ENCODE measurements at regions not wholly inside any gene's neighbourhood (a gene's known extent, or its start where the extent isn't known, plus 50 kb on each side); places are given as distances from the start of the nearest gene placed in this dataset.
"Not testable (repeated sequence)": the region's sequence is repeated elsewhere in the genome, so short reads cannot be mapped to it uniquely, and the experiment has no call there.

GRCh38 chr11:101262258-101262657, 132.6 kb upstream of the PGR start:
- H3K9ac ChIP-seq (ENCODE audit: low read depth, low read length, poor library complexity), result no peak overlapping the region
- H2BK15ac ChIP-seq (ENCODE audit: low read length), result no peak overlapping the region
- H2BK12ac ChIP-seq (ENCODE audit: low read length), result no peak overlapping the region
- no peaks in the 10 kb centered on the region for H3K9me3 ChIP-seq (replicated peaks in 1 of 2; ENCODE audit: control insufficient read depth in 2 of 2, insufficient read depth in 1 of 2, low read depth in 1 of 2, low read length in 2 of 2)
- no peak overlapping the region for H3K18ac ChIP-seq (ENCODE audit: low read length)
- no peaks in the 10 kb centered on the region for H3K27me3 ChIP-seq (ENCODE audit: control insufficient read depth in 3 of 3, insufficient read depth in 3 of 3, low read depth in 1 of 3, low read length in 3 of 3)
- H3K27ac ChIP-seq (replicated peaks; ENCODE audit: low read length), result no peak overlapping the region
- no peak overlapping the region for H3K14ac ChIP-seq (ENCODE audit: low read length)
- H2BK120ac ChIP-seq (ENCODE audit: low read depth, low read length), result no peak overlapping the region
- H4K91ac ChIP-seq (ENCODE audit: low read depth, low read length, poor library complexity), result no peak overlapping the region
- no peak overlapping the region for H2AK5ac ChIP-seq (ENCODE audit: low read depth, low read length)
- no CpG with 5 or more reads among the region's 1 CpG for WGBS, 2 donors (ENCODE audit: extremely low coverage in 2 of 2, insufficient read length in 2 of 2, insufficient replicate concordance in 1 of 2)
- no peaks in the 10 kb centered on the region for H3K79me1 ChIP-seq (ENCODE audit: low read depth, low read length)
- no peak for DNase-seq (ENCODE audit: low spot score)
- H3K4me3 ChIP-seq (ENCODE audit: low read length in 2 of 2), result no peak overlapping the region
- H3K36me3 ChIP-seq (replicated peaks in 1 of 2; ENCODE audit: control insufficient read depth in 2 of 2, insufficient read depth in 2 of 2, low read length in 2 of 2), result no peaks in the 10 kb centered on the region
- H3K4me1 ChIP-seq (ENCODE audit: control insufficient read depth in 2 of 2, insufficient read depth in 1 of 2, low read depth in 1 of 2, low read length in 2 of 2), result no peaks in the 10 kb centered on the region
- no peak overlapping the region for H4K8ac ChIP-seq (ENCODE audit: low read depth, low read length)
- H2AFZ ChIP-seq (ENCODE audit: low read length), result no peak overlapping the region
- no peak overlapping the region for H2BK5ac ChIP-seq (ENCODE audit: low read length)
- no peak overlapping the region for H3K4ac ChIP-seq (ENCODE audit: low read length)
- H3K4me2 ChIP-seq (ENCODE audit: insufficient read depth, low read length, poor library complexity, severe bottlenecking), result no peak overlapping the region
- H3K23ac ChIP-seq (ENCODE audit: low read depth, low read length, poor library complexity), result no peak overlapping the region

DNA sequence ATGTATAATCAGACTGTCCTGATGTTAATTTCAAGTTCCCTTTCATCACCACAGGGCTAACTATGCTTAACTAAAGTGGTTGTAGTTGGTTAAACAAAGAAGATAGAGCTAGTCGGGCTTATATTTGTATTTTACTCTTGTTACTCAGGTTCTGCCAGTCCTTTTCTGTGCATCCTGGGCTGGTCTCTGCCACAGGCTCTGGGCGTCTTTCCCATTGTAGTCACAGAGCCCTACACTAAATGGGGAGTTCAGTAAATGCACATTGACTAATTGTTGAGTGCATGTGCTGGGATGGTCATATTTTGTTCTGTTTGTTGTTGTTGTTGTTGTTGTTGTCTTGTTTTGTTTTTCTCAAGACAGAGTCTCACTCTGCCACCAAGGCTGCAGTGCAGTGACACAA, 125.4 kb upstream of the PGR start:
- H2BK15ac ChIP-seq (ENCODE audit: low read length), result no peak overlapping the region
- no peak overlapping the region for H4K91ac ChIP-seq (ENCODE audit: low read depth, low read length, poor library complexity)
- H3K4me2 ChIP-seq (ENCODE audit: insufficient read depth, low read length, poor library complexity, severe bottlenecking), result no peak overlapping the region
- no peak overlapping the region for H4K8ac ChIP-seq (ENCODE audit: low read depth, low read length)
- WGBS, 2 donors (ENCODE audit: extremely low coverage in 2 of 2, insufficient read length in 2 of 2, insufficient replicate concordance in 1 of 2), result no CpG with 5 or more reads among the region's 2 CpGs
- no peak overlapping the region for H3K4ac ChIP-seq (ENCODE audit: low read length)
- no peaks in the 10 kb centered on the region for H3K4me1 ChIP-seq (ENCODE audit: control insufficient read depth in 2 of 2, insufficient read depth in 1 of 2, low read depth in 1 of 2, low read length in 2 of 2)
- H3K27ac ChIP-seq (replicated peaks; ENCODE audit: low read length), result no peak overlapping the region
- no peak overlapping the region for H2BK5ac ChIP-seq (ENCODE audit: low read length)
- no peak overlapping the region for H3K23ac ChIP-seq (ENCODE audit: low read depth, low read length, poor library complexity)
- no peaks in the 10 kb centered on the region for H3K27me3 ChIP-seq (ENCODE audit: control insufficient read depth in 3 of 3, insufficient read depth in 3 of 3, low read depth in 1 of 3, low read length in 3 of 3)
- no peak overlapping the region for H2BK12ac ChIP-seq (ENCODE audit: low read length)
- no peak overlapping the region for H3K4me3 ChIP-seq (ENCODE audit: low read length in 2 of 2)
- H3K14ac ChIP-seq (ENCODE audit: low read length), result no peak overlapping the region
- no peak overlapping the region for H2AK5ac ChIP-seq (ENCODE audit: low read depth, low read length)
- H3K18ac ChIP-seq (ENCODE audit: low read length), result no peak overlapping the region
- H3K9ac ChIP-seq (ENCODE audit: low read depth, low read length, poor library complexity), result no peak overlapping the region
- H2BK120ac ChIP-seq (ENCODE audit: low read depth, low read length), result no peak overlapping the region
- no peaks in the 10 kb centered on the region for H3K79me1 ChIP-seq (ENCODE audit: low read depth, low read length)
- no peak for DNase-seq (ENCODE audit: low spot score)
- H2AFZ ChIP-seq (ENCODE audit: low read length), result no peak overlapping the region
- H3K9me3 ChIP-seq (replicated peaks in 1 of 2; ENCODE audit: control insufficient read depth in 2 of 2, insufficient read depth in 1 of 2, low read depth in 1 of 2, low read length in 2 of 2), result no peaks in the 10 kb centered on the region
- H3K36me3 ChIP-seq (replicated peaks in 1 of 2; ENCODE audit: control insufficient read depth in 2 of 2, insufficient read depth in 2 of 2, low read length in 2 of 2), result no peaks in the 10 kb centered on the region

DNA sequence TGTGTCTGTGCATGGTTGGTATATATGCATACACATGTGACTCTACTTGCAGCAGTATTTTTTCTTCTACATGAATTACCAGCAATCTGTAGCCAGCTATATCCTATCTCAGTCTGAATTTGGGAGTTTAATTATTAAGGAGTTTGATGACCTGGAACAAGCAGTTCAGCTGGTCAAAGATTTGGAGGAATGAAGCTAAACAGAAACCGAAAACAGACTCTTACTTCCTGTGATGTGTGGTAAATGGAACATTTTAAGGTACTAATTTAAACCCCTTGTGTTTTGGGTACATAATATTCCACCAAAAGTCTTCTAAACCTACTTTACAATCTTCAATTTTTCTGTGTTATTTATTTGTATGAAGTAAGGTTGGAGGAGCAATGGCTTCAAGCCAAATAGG, 124.4 kb upstream of the PGR start:
- Histone ChIP-seq H3K18ac (ENCODE audit: low read length) (no peak overlapping the region), H3K4me1 (ENCODE audit: control insufficient read depth in 2 of 2, insufficient read depth in 1 of 2, low read depth in 1 of 2, low read length in 2 of 2) (no peaks in the 10 kb centered on the region), H2BK5ac (ENCODE audit: low read length) (no peak overlapping the region), H3K9me3 (replicated peaks in 1 of 2; ENCODE audit: control insufficient read depth in 2 of 2, insufficient read depth in 1 of 2, low read depth in 1 of 2, low read length in 2 of 2) (no peaks in the 10 kb centered on the region), H4K8ac (ENCODE audit: low read depth, low read length) (no peak overlapping the region), H2BK120ac (ENCODE audit: low read depth, low read length) (no peak overlapping the region), H3K79me1 (ENCODE audit: low read depth, low read length) (no peaks in the 10 kb centered on the region), H3K27ac (replicated peaks; ENCODE audit: low read length) (no peak overlapping the region), H2AK5ac (ENCODE audit: low read depth, low read length) (no peak overlapping the region), H3K27me3 (ENCODE audit: control insufficient read depth in 3 of 3, insufficient read depth in 3 of 3, low read depth in 1 of 3, low read length in 3 of 3) (no peaks in the 10 kb centered on the region), H2AFZ (ENCODE audit: low read length) (no peak overlapping the region), H2BK12ac (ENCODE audit: low read length) (no peak overlapping the region), H3K4me2 (ENCODE audit: insufficient read depth, low read length, poor library complexity, severe bottlenecking) (no peak overlapping the region), H4K91ac (ENCODE audit: low read depth, low read length, poor library complexity) (no peak overlapping the region), H3K4me3 (ENCODE audit: low read length in 2 of 2) (no peak overlapping the region), H3K14ac (ENCODE audit: low read length) (no peak overlapping the region), H3K23ac (ENCODE audit: low read depth, low read length, poor library complexity) (no peak overlapping the region), H3K9ac (ENCODE audit: low read depth, low read length, poor library complexity) (no peak overlapping the region), H2BK15ac (ENCODE audit: low read length) (no peak overlapping the region), H3K4ac (ENCODE audit: low read length) (no peak overlapping the region), H3K36me3 (replicated peaks in 1 of 2; ENCODE audit: control insufficient read depth in 2 of 2, insufficient read depth in 2 of 2, low read length in 2 of 2) (no peaks in the 10 kb centered on the region)
- WGBS, 2 donors (ENCODE audit: extremely low coverage in 2 of 2, insufficient read length in 2 of 2, insufficient replicate concordance in 1 of 2), result no CpG with 5 or more reads among the region's 1 CpG
- no peak for DNase-seq (ENCODE audit: low spot score)

DNA sequence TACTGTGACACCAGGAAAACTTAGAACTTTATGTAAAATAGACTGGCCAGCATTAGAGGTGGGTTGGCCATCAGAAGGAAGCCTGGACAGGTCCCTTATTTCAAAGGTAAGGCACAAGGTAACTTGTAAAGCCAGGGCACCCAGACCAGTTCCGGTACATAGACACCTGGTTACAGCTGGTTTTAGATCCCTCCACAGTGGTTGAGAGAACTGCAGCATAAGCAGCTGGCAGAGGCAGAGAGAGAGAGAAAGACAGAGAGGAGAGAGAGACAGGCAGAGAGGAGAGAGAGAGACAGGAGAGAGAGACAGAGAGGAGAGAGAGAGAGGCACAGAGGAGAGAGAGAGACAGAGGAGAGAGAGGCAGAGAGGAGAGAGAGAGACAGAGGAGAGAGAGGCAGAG, 116.0 kb upstream of the PGR start:
- not testable (repeated sequence) for H2BK15ac ChIP-seq (ENCODE audit: low read length); H3K4me3 ChIP-seq (ENCODE audit: low read length in 2 of 2); H3K4ac ChIP-seq (ENCODE audit: low read length); H2BK5ac ChIP-seq (ENCODE audit: low read length); H3K23ac ChIP-seq (ENCODE audit: low read depth, low read length, poor library complexity); H3K4me1 ChIP-seq (ENCODE audit: control insufficient read depth in 2 of 2, insufficient read depth in 1 of 2, low read depth in 1 of 2, low read length in 2 of 2); H3K27ac ChIP-seq (replicated peaks; ENCODE audit: low read length); H3K9me3 ChIP-seq (replicated peaks in 1 of 2; ENCODE audit: control insufficient read depth in 2 of 2, insufficient read depth in 1 of 2, low read depth in 1 of 2, low read length in 2 of 2); H2AFZ ChIP-seq (ENCODE audit: low read length); H3K14ac ChIP-seq (ENCODE audit: low read length); H2AK5ac ChIP-seq (ENCODE audit: low read depth, low read length); H4K8ac ChIP-seq (ENCODE audit: low read depth, low read length); H2BK120ac ChIP-seq (ENCODE audit: low read depth, low read length); DNase-seq (ENCODE audit: low spot score); H3K18ac ChIP-seq (ENCODE audit: low read length); H2BK12ac ChIP-seq (ENCODE audit: low read length); H3K4me2 ChIP-seq (ENCODE audit: insufficient read depth, low read length, poor library complexity, severe bottlenecking); H4K91ac ChIP-seq (ENCODE audit: low read depth, low read length, poor library complexity); H3K36me3 ChIP-seq (replicated peaks in 1 of 2; ENCODE audit: control insufficient read depth in 2 of 2, insufficient read depth in 2 of 2, low read length in 2 of 2); H3K27me3 ChIP-seq (ENCODE audit: control insufficient read depth in 3 of 3, insufficient read depth in 3 of 3, low read depth in 1 of 3, low read length in 3 of 3); H3K79me1 ChIP-seq (ENCODE audit: low read depth, low read length); H3K9ac ChIP-seq (ENCODE audit: low read depth, low read length, poor library complexity)
- no CpG with 5 or more reads among the region's 1 CpG for WGBS, 2 donors (ENCODE audit: extremely low coverage in 2 of 2, insufficient read length in 2 of 2, insufficient replicate concordance in 1 of 2)

All from neuronal stem cell (in vitro differentiated cells).